Activated CD4-positive, alpha-beta memory T cell treated with anti-CD3 and anti-CD28 coated beads, Interleukin-2, amount 10 ng/mL, durations not matched to agents 7 days and 5 days (primary cell): ENCODE measurements at regions not wholly inside any gene's neighbourhood (a gene's known extent, or its start where the extent isn't known, plus 50 kb on each side); places are given as distances from the start of the nearest gene placed in this dataset.

Experiments
- CTCF ChIA-PET: fragments of 350-600 bp; sonication (Branson Sonifier 250); formaldehyde crosslinking; loops from one replicate; lab custom pipeline; 2021; ENCODE audit warnings: antibody characterized with exemption, inconsistent platforms; lab: Charles Lee
- POLR2A ChIA-PET: fragments of 350-600 bp; sonication (Branson Sonifier 250); formaldehyde crosslinking; loops from one replicate; lab custom pipeline; 2021; ENCODE audit warnings: antibody characterized with exemption; lab: Charles Lee
- DNase-seq: peaks from one replicate; pipeline ENCODE4 v3.0.0-alpha.2; 2020
- H3K27ac Mint-ChIP-seq: one replicate; pipeline ENCODE4 v1.8.0; 2021; ENCODE audit warnings: mild to moderate bottlenecking, mixed read lengths
- H3K27me3 Mint-ChIP-seq: one replicate; pipeline ENCODE4 v1.8.0; 2021; ENCODE audit warnings: mixed read lengths
- H3K36me3 Mint-ChIP-seq: one replicate; pipeline ENCODE4 v1.8.0; 2021; ENCODE audit warnings: low read depth, mixed read lengths
- H3K4me1 Mint-ChIP-seq: one replicate; pipeline ENCODE4 v1.8.0; 2021; ENCODE audit warnings: mixed read lengths
- H3K4me3 Mint-ChIP-seq: one replicate; pipeline ENCODE4 v1.8.0; 2021; ENCODE audit warnings: mild to moderate bottlenecking, mixed read lengths
- H3K9me3 Mint-ChIP-seq: one replicate; pipeline ENCODE4 v1.8.0; 2021; ENCODE audit warnings: mixed read lengths

GRCh38 chr9:80540387-80540786 lies 968.6 kb downstream of the TLE4 start:
- Mint-ChIP-seq H3K27me3 (no peaks in the 10 kb centered on the region), H3K36me3 (no peaks in the 10 kb centered on the region), H3K4me3 (no peak overlapping the region), H3K27ac (no peak overlapping the region), H3K9me3 (peaks cover 2% of the 10 kb centered on the region), H3K4me1 (no peaks in the 10 kb centered on the region)
- ChIA-PET CTCF (no interaction called here), POLR2A (no interaction called here)
- no peak for DNase-seq

- Mint-ChIP-seq H3K4me3 (no peak overlapping the region), H3K27me3 (no peaks in the 10 kb centered on the region), H3K36me3 (no peaks in the 10 kb centered on the region), H3K4me1 (no peaks in the 10 kb centered on the region), H3K9me3 (peaks cover 6% of the 10 kb centered on the region), H3K27ac (no peak overlapping the region)
- DNase-seq, result no peak
- ChIA-PET POLR2A (no interaction called here), CTCF (no interaction called here)
These were observed 967.2 kb downstream of the TLE4 start for GRCh38 chr9:80538976-80539375.

GRCh38 chr9:80522465-80522864 lies 950.7 kb downstream of the TLE4 start:
- Mint-ChIP-seq H3K27me3 (no peaks in the 10 kb centered on the region), H3K9me3 (peaks cover 10% of the 10 kb centered on the region), H3K4me3 (no peak overlapping the region), H3K4me1 (no peaks in the 10 kb centered on the region), H3K27ac (no peak overlapping the region), H3K36me3 (no peaks in the 10 kb centered on the region)
- ChIA-PET POLR2A (no interaction called here), CTCF (no interaction called here)
- no peak for DNase-seq

DNA sequence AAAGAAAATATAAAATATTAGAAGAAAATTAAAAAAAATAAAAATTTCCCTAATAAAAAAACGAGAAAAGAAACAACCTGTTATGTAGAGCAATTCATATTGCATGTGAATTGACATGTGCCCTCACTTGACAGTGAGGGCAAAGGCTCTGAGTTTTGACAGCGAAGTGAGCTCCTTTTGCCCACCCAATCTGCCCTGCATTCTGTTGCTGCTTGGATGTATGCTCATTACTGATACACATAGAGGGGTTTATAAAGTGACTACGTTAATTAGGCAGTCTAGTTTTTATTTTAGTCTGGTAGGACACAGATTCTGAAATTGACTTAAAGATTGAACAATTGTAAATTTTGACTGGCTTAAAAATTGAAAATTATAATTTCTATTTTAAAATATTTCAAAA lies 949.4 kb downstream of the TLE4 start:
- no peaks in the 10 kb centered on the region for H3K36me3 Mint-ChIP-seq
- H3K9me3 Mint-ChIP-seq, result peaks cover 13% of the 10 kb centered on the region
- ChIA-PET POLR2A (no interaction called here), CTCF (no interaction called here)
- H3K4me1 Mint-ChIP-seq, result no peaks in the 10 kb centered on the region
- DNase-seq, result no peak
- no peak overlapping the region for H3K4me3 Mint-ChIP-seq
- H3K27ac Mint-ChIP-seq, result no peak overlapping the region
- no peaks in the 10 kb centered on the region for H3K27me3 Mint-ChIP-seq

DNA sequence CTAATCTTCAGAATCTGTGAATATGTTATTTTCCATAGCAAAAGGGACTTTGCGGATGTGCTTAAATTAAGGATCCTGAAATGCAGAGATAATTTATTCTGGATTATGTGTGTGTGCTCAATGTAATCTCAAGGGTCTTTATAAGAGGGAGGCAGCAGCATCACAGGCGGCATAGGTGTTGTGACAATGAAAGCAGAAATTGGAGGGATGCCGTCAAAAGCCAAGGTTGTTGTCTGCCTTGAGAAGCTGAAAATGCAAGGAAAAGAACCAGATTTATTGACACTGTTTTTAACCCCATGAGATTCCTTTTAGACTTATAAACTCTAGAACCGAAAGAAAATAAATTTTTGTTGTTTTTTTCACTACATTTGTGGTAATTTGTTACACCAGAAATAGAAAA lies 948.5 kb downstream of the TLE4 start:
- no peak for DNase-seq
- H3K4me3 Mint-ChIP-seq, result no peak overlapping the region
- no peaks in the 10 kb centered on the region for H3K27me3 Mint-ChIP-seq
- peaks cover 15% of the 10 kb centered on the region for H3K9me3 Mint-ChIP-seq
- no peak overlapping the region for H3K27ac Mint-ChIP-seq
- H3K36me3 Mint-ChIP-seq, result no peaks in the 10 kb centered on the region
- H3K4me1 Mint-ChIP-seq, result no peaks in the 10 kb centered on the region
- POLR2A ChIA-PET, result no interaction called here
- CTCF ChIA-PET, result no interaction called here

DNA sequence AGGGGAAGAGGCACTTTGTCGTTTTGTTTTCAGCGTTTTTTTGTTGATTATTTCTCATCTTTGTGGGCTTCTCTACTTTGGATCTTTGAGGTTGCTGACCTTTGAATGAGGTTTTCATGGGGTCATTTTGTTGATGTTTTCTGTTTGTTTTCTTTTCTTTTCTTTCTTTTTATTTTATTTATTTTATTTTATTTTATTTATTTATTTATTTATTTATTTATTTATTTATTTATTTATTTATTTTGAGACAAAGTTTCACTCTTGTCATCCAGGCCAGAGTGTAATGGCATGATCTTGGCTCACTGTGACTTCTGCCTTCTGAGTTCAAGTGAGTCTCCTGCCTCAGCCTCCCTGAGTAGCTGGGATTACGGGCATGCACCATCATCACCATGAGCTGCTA lies 946.7 kb downstream of the TLE4 start:
- Mint-ChIP-seq H3K36me3 (no peaks in the 10 kb centered on the region), H3K27me3 (no peaks in the 10 kb centered on the region), H3K4me1 (no peaks in the 10 kb centered on the region), H3K27ac (no peak overlapping the region), H3K4me3 (no peak overlapping the region), H3K9me3 (peaks cover 15% of the 10 kb centered on the region)
- DNase-seq, result no peak
- POLR2A ChIA-PET, result no interaction called here
- CTCF ChIA-PET, result no interaction called here

DNA sequence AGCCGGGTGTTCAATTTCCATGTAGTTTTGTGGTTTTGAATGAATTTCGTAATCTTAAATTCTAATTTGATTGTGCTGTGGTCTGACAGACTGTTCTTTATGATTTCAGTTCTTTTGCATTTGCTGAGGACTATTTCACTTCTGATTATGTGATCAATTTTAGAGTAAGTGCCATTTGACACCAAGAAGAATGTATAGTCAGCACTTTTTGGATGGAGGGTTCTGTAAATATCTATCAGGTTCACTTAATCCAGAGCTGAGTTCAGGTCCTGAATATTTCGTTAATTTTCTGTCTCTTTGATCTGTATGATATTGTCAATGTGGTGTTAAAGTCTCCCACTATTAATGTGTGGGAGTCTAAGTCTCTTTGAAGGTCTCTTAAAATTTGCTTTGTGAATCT lies 944.9 kb downstream of the TLE4 start:
- ChIA-PET POLR2A (no interaction called here), CTCF (no interaction called here)
- no peak overlapping the region for H3K27ac Mint-ChIP-seq
- H3K4me3 Mint-ChIP-seq, result no peak overlapping the region
- no peaks in the 10 kb centered on the region for H3K27me3 Mint-ChIP-seq
- peaks cover 15% of the 10 kb centered on the region for H3K9me3 Mint-ChIP-seq
- no peaks in the 10 kb centered on the region for H3K36me3 Mint-ChIP-seq
- H3K4me1 Mint-ChIP-seq, result no peaks in the 10 kb centered on the region
- no peak for DNase-seq

GRCh38 chr9:80509358-80509757 lies 937.6 kb downstream of the TLE4 start:
- Mint-ChIP-seq H3K27ac (no peak overlapping the region), H3K4me1 (no peaks in the 10 kb centered on the region), H3K9me3 (peaks cover 3% of the 10 kb centered on the region), H3K27me3 (no peaks in the 10 kb centered on the region), H3K36me3 (no peaks in the 10 kb centered on the region), H3K4me3 (no peak overlapping the region)
- DNase-seq, result no peak
- POLR2A ChIA-PET, result no interaction called here
- CTCF ChIA-PET, result no interaction called here

- Mint-ChIP-seq H3K4me1 (no peaks in the 10 kb centered on the region), H3K27ac (no peak overlapping the region), H3K9me3 (no peaks in the 10 kb centered on the region), H3K27me3 (no peaks in the 10 kb centered on the region), H3K4me3 (no peak overlapping the region), H3K36me3 (no peaks in the 10 kb centered on the region)
- POLR2A ChIA-PET, result no interaction called here
- no peak for DNase-seq
- CTCF ChIA-PET, result no interaction called here
These were observed 935.8 kb downstream of the TLE4 start for GRCh38 chr9:80507611-80508010.

- H3K27ac Mint-ChIP-seq, result no peak overlapping the region
- ChIA-PET POLR2A (no interaction called here), CTCF (no interaction called here)
- H3K4me3 Mint-ChIP-seq, result no peak overlapping the region
- H3K9me3 Mint-ChIP-seq, result no peaks in the 10 kb centered on the region
- DNase-seq, result no peak
- H3K4me1 Mint-ChIP-seq, result no peaks in the 10 kb centered on the region
- no peaks in the 10 kb centered on the region for H3K36me3 Mint-ChIP-seq
- H3K27me3 Mint-ChIP-seq, result no peaks in the 10 kb centered on the region
These were observed 933.0 kb downstream of the TLE4 start for GRCh38 chr9:80504601-80505230.

DNA sequence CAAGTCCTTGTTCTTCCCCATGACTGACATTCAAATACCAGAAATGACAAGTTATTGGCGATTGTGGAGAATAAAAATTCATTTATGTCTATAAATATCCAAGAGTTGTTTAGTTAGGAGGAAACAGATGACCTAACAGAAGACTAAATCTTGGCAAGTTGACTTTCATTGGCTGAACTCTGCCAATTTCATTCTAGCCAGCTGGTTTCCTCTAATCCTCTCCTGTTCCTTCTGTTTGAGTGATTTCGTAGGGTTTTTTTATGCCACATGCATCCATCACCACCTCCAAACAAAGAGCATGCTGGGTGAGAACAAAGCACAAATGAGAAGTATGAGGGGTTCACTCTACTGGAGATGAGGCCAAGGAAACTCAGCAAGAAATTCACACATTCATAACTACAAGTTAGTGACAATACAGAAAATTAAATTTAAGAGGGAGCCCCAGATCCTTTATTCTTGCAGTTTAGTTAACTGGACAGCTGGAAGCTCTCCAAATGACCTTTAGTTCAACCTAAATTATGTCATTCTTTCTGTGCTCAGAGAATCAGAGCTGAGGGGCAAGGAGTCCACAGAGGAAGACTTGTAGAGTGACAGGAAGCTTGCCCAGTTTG lies 932.0 kb downstream of the TLE4 start:
- H3K9me3 Mint-ChIP-seq, result no peaks in the 10 kb centered on the region
- no peak overlapping the region for H3K4me3 Mint-ChIP-seq
- no peaks in the 10 kb centered on the region for H3K27me3 Mint-ChIP-seq
- no peak for DNase-seq
- POLR2A ChIA-PET, result no interaction called here
- no peak overlapping the region for H3K27ac Mint-ChIP-seq
- no peaks in the 10 kb centered on the region for H3K36me3 Mint-ChIP-seq
- H3K4me1 Mint-ChIP-seq, result no peaks in the 10 kb centered on the region
- CTCF ChIA-PET, result no interaction called here

- H3K4me3 Mint-ChIP-seq, result no peak overlapping the region
- POLR2A ChIA-PET, result no interaction called here
- no peaks in the 10 kb centered on the region for H3K4me1 Mint-ChIP-seq
- no peak for DNase-seq
- H3K27me3 Mint-ChIP-seq, result no peaks in the 10 kb centered on the region
- CTCF ChIA-PET, result no interaction called here
- H3K27ac Mint-ChIP-seq, result no peak overlapping the region
- H3K36me3 Mint-ChIP-seq, result no peaks in the 10 kb centered on the region
- H3K9me3 Mint-ChIP-seq, result peaks cover under 1% of the 10 kb centered on the region
These were observed 930.5 kb downstream of the TLE4 start for GRCh38 chr9:80502306-80502705.

GRCh38 chr9:80501635-80502034 lies 929.9 kb downstream of the TLE4 start:
- no peak for DNase-seq
- ChIA-PET CTCF (no interaction called here), POLR2A (no interaction called here)
- no peak overlapping the region for H3K27ac Mint-ChIP-seq
- no peaks in the 10 kb centered on the region for H3K27me3 Mint-ChIP-seq
- H3K4me3 Mint-ChIP-seq, result no peak overlapping the region
- H3K36me3 Mint-ChIP-seq, result no peaks in the 10 kb centered on the region
- H3K9me3 Mint-ChIP-seq, result peaks cover 5% of the 10 kb centered on the region
- no peaks in the 10 kb centered on the region for H3K4me1 Mint-ChIP-seq

DNA sequence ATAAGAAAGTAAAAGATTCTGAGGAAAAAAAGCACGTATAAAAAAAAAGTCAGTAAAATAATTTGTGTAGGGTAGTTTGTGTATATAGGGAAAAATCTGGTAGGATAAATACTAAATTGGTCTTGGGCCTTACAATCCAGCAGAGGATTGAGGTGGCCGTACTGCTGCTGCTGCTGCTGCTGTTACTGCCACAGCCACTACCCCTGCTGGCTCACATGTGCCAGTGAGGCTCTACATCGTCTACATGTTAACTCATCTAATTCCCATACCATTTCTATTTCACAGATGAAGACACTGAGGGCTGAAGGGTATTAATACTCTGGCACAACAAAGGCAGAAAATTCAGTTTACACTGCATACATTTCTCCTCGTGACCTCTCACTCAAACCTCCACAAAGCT lies 928.5 kb downstream of the TLE4 start:
- Mint-ChIP-seq H3K9me3 (peaks cover 6% of the 10 kb centered on the region), H3K27me3 (no peaks in the 10 kb centered on the region), H3K27ac (no peak overlapping the region), H3K4me3 (no peak overlapping the region), H3K4me1 (no peaks in the 10 kb centered on the region), H3K36me3 (no peaks in the 10 kb centered on the region)
- ChIA-PET CTCF (no interaction called here), POLR2A (no interaction called here)
- no peak for DNase-seq
